ENCODE measurements at regions not wholly inside any gene's neighbourhood (a gene's known extent, or its start where the extent isn't known, plus 50 kb on each side); places are given as distances from the start of the nearest gene placed in this dataset.

- TF ChIP-seq, protein P1, sequence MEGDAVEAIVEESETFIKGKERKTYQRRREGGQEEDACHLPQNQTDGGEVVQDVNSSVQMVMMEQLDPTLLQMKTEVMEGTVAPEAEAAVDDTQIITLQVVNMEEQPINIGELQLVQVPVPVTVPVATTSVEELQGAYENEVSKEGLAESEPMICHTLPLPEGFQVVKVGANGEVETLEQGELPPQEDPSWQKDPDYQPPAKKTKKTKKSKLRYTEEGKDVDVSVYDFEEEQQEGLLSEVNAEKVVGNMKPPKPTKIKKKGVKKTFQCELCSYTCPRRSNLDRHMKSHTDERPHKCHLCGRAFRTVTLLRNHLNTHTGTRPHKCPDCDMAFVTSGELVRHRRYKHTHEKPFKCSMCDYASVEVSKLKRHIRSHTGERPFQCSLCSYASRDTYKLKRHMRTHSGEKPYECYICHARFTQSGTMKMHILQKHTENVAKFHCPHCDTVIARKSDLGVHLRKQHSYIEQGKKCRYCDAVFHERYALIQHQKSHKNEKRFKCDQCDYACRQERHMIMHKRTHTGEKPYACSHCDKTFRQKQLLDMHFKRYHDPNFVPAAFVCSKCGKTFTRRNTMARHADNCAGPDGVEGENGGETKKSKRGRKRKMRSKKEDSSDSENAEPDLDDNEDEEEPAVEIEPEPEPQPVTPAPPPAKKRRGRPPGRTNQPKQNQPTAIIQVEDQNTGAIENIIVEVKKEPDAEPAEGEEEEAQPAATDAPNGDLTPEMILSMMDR (IDR thresholded peaks at IDR 0.05): no peak
- TF ChIP-seq POLR2A (IDR thresholded peaks at IDR 0.05): no peak
Observed at GRCh38 chr5:62083661-62084060, 222.3 kb upstream of the KIF2A start.

Data from testis (tissue), 2 donors.